Neuron (in vitro differentiated cells): ENCODE measurements at regions not wholly inside any gene's neighbourhood (a gene's known extent, or its start where the extent isn't known, plus 50 kb on each side); places are given as distances from the start of the nearest gene placed in this dataset.

Experiments used
- H2AFZ ChIP-seq: one replicate; pipeline ENCODE4 v1.6.1; 2013; ENCODE audit warnings: low read depth, mild to moderate bottlenecking, inconsistent platforms, low read length, moderate library complexity
- H3K27me3 ChIP-seq: one replicate; pipeline ENCODE4 v1.6.1; 2013; ENCODE audit warnings: low read length; ENCODE audit not compliant: insufficient read depth
- H3K36me3 ChIP-seq: one replicate; pipeline ENCODE4 v1.6.1; 2013; ENCODE audit warnings: low read length; ENCODE audit not compliant: insufficient read depth
- H3K4me1 ChIP-seq: one replicate; pipeline ENCODE4 v1.6.1; 2013; ENCODE audit warnings: low read length; ENCODE audit not compliant: insufficient read depth
- H3K4me3 ChIP-seq: 2 replicates; pipeline ENCODE4 v1.5.1; 2013; ENCODE audit warnings: mild to moderate bottlenecking, low read length, moderate library complexity
- H3K9me3 ChIP-seq: one replicate; pipeline ENCODE4 v1.6.1; 2013; ENCODE audit warnings: low read length

GRCh38 chr9:13388157-13388556 lies 108.7 kb upstream of the MPDZ start:
- Histone ChIP-seq H3K9me3 (peaks cover 2% of the 10 kb centered on the region), H2AFZ (no peak overlapping the region), H3K27me3 (no peaks in the 10 kb centered on the region), H3K4me1 (peaks cover 5% of the 10 kb centered on the region), H3K4me3 (no peak overlapping the region), H3K36me3 (no peaks in the 10 kb centered on the region)

GRCh38 chr9:13387734-13388067 lies 108.2 kb upstream of the MPDZ start:
- H3K36me3 ChIP-seq, result no peaks in the 10 kb centered on the region
- H3K4me3 ChIP-seq, result no peak overlapping the region
- no peaks in the 10 kb centered on the region for H3K27me3 ChIP-seq
- no peak overlapping the region for H2AFZ ChIP-seq
- H3K4me1 ChIP-seq, result peaks cover 5% of the 10 kb centered on the region
- peaks cover 2% of the 10 kb centered on the region for H3K9me3 ChIP-seq

GRCh38 chr9:13386935-13387733 lies 107.6 kb upstream of the MPDZ start:
- Histone ChIP-seq H3K9me3 (peaks cover 2% of the 10 kb centered on the region), H3K4me1 (peaks cover 5% of the 10 kb centered on the region), H3K27me3 (no peaks in the 10 kb centered on the region), H2AFZ (no peak overlapping the region), H3K36me3 (no peaks in the 10 kb centered on the region), H3K4me3 (no peak overlapping the region)

GRCh38 chr9:13386316-13386715 lies 106.8 kb upstream of the MPDZ start:
- Histone ChIP-seq H3K9me3 (peaks cover 2% of the 10 kb centered on the region), H3K27me3 (no peaks in the 10 kb centered on the region)

GRCh38 chr9:13383855-13384254 lies 104.4 kb upstream of the MPDZ start:
- Histone ChIP-seq H2AFZ (no peak overlapping the region), H3K36me3 (no peaks in the 10 kb centered on the region), H3K4me1 (peaks cover 5% of the 10 kb centered on the region), H3K9me3 (peaks cover 2% of the 10 kb centered on the region), H3K27me3 (no peaks in the 10 kb centered on the region), H3K4me3 (no peak overlapping the region)

More at GRCh38 chr9:13386316-13386715, 106.8 kb upstream of the MPDZ start:
- Histone ChIP-seq H3K4me3 (no peak overlapping the region), H3K4me1 (peaks cover 5% of the 10 kb centered on the region), H3K36me3 (no peaks in the 10 kb centered on the region), H2AFZ (no peak overlapping the region)

GRCh38 chr9:13383216-13383615 lies 103.7 kb upstream of the MPDZ start:
- no peaks in the 10 kb centered on the region for H3K36me3 ChIP-seq

GRCh38 chr9:13382595-13382994 lies 103.1 kb upstream of the MPDZ start:
- no peak overlapping the region for H2AFZ ChIP-seq
- no peaks in the 10 kb centered on the region for H3K27me3 ChIP-seq
- peaks cover 2% of the 10 kb centered on the region for H3K9me3 ChIP-seq
- H3K36me3 ChIP-seq, result no peaks in the 10 kb centered on the region
- no peak overlapping the region for H3K4me3 ChIP-seq
- H3K4me1 ChIP-seq, result peaks cover 3% of the 10 kb centered on the region

More at GRCh38 chr9:13383216-13383615, 103.7 kb upstream of the MPDZ start:
- Histone ChIP-seq H3K4me1 (peaks cover 5% of the 10 kb centered on the region), H3K4me3 (no peak overlapping the region), H2AFZ (no peak overlapping the region), H3K27me3 (no peaks in the 10 kb centered on the region), H3K9me3 (peaks cover 2% of the 10 kb centered on the region)

- Histone ChIP-seq H3K4me3 (no peak overlapping the region), H3K4me1 (no peaks in the 10 kb centered on the region), H3K9me3 (peaks cover 2% of the 10 kb centered on the region), H2AFZ (no peak overlapping the region), H3K36me3 (no peaks in the 10 kb centered on the region), H3K27me3 (no peaks in the 10 kb centered on the region)
These were observed 101.4 kb upstream of the MPDZ start for GRCh38 chr9:13380903-13381302.

- Histone ChIP-seq H3K27me3 (no peaks in the 10 kb centered on the region), H3K4me1 (no peaks in the 10 kb centered on the region), H3K9me3 (no peaks in the 10 kb centered on the region), H2AFZ (no peak overlapping the region), H3K4me3 (no peak overlapping the region), H3K36me3 (no peaks in the 10 kb centered on the region)
These were observed 98.7 kb upstream of the MPDZ start for GRCh38 chr9:13378154-13378553.

- no peaks in the 10 kb centered on the region for H3K27me3 ChIP-seq
- no peaks in the 10 kb centered on the region for H3K9me3 ChIP-seq
- H2AFZ ChIP-seq, result no peak overlapping the region
- H3K4me1 ChIP-seq, result no peaks in the 10 kb centered on the region
- no peaks in the 10 kb centered on the region for H3K36me3 ChIP-seq
- no peak overlapping the region for H3K4me3 ChIP-seq
These were observed 97.9 kb upstream of the MPDZ start for GRCh38 chr9:13377171-13377925.

GRCh38 chr9:13372510-13372909 lies 93.0 kb upstream of the MPDZ start:
- no peak overlapping the region for H3K4me3 ChIP-seq
- no peak overlapping the region for H2AFZ ChIP-seq
- no peaks in the 10 kb centered on the region for H3K27me3 ChIP-seq

GRCh38 chr9:13369431-13369830 lies 89.9 kb upstream of the MPDZ start:
- Histone ChIP-seq H3K27me3 (no peaks in the 10 kb centered on the region), H3K4me3 (no peak overlapping the region), H3K9me3 (no peaks in the 10 kb centered on the region), H3K4me1 (peaks cover 14% of the 10 kb centered on the region), H3K36me3 (no peaks in the 10 kb centered on the region), H2AFZ (peak overlapping the region; percentile 69)

More at GRCh38 chr9:13372510-13372909, 93.0 kb upstream of the MPDZ start:
- no peaks in the 10 kb centered on the region for H3K9me3 ChIP-seq
- no peaks in the 10 kb centered on the region for H3K36me3 ChIP-seq
- peaks cover 14% of the 10 kb centered on the region for H3K4me1 ChIP-seq

- no peaks in the 10 kb centered on the region for H3K36me3 ChIP-seq
- H3K4me3 ChIP-seq, result no peak overlapping the region
- H2AFZ ChIP-seq, result no peak overlapping the region
- H3K27me3 ChIP-seq, result no peaks in the 10 kb centered on the region
- H3K4me1 ChIP-seq, result peaks cover 14% of the 10 kb centered on the region
- H3K9me3 ChIP-seq, result no peaks in the 10 kb centered on the region
These were observed 88.3 kb upstream of the MPDZ start for GRCh38 chr9:13367784-13368183.
